H1 (cell line): ENCODE measurements at regions not wholly inside any gene's neighbourhood (a gene's known extent, or its start where the extent isn't known, plus 50 kb on each side); places are given as distances from the start of the nearest gene placed in this dataset.

ENCODE experiments used
- CTCF ChIA-PET: fragments of 300-600 bp; sonication (Branson Sonifier 250); formaldehyde crosslinking; loops from one replicate; lab custom pipeline; 2021; ENCODE audit not compliant: partially characterized antibody; lab: Charles Lee
- POLR2A ChIA-PET: fragments of 300-600 bp; sonication (Branson Sonifier 250); formaldehyde crosslinking; loops from one replicate; lab custom pipeline; 2021; ENCODE audit warnings: inconsistent platforms; ENCODE audit not compliant: partially characterized antibody; lab: Charles Lee
- DNase-seq, 2 experiments: peaks; one replicate each; pipeline versions ENCODE4 v3.0.0 to v3.0.0-alpha.2; 2010 to 2022; ENCODE audit warnings: low spot score in 2 of 2, low read depth in 1 of 2, mixed read lengths in 1 of 2
- FAIRE-seq: peaks from 2 replicates; lab custom pipeline; 2011; peaks lifted over from hg19 to GRCh38; lab: Jason Lieb, UNC
- H2AFZ ChIP-seq: 2 replicates; pipeline ENCODE4 v1.8.1; 2012; ENCODE audit warnings: low read length, inconsistent platforms
- H2AK5ac ChIP-seq: 2 replicates; pipeline ENCODE4 v1.6.1; 2013; ENCODE audit warnings: low read depth, low read length
- H2BK120ac ChIP-seq: replicated peaks from 2 replicates; pipeline ENCODE3; 2013; ENCODE audit warnings: low read depth, low read length, inconsistent platforms
- H2BK12ac ChIP-seq: 2 replicates; pipeline ENCODE4 v1.6.1; 2013; ENCODE audit warnings: low read depth, low read length
- H2BK15ac ChIP-seq: 2 replicates; pipeline ENCODE4 v1.6.1; 2013; ENCODE audit warnings: low read length
- H2BK20ac ChIP-seq: 2 replicates; pipeline ENCODE4 v1.6.1; 2013; ENCODE audit warnings: low read length
- H2BK5ac ChIP-seq: 2 replicates; pipeline ENCODE4 v1.6.1; 2013; ENCODE audit warnings: low read depth, low read length
- H3K14ac ChIP-seq: 2 replicates; pipeline ENCODE4 v1.6.1; 2013; ENCODE audit warnings: inconsistent platforms; ENCODE audit not compliant: insufficient read length
- H3K18ac ChIP-seq: 2 replicates; pipeline ENCODE4 v1.6.1; 2013; ENCODE audit warnings: low read length; ENCODE audit errors: extremely low read depth
- H3K23ac ChIP-seq: 2 replicates; pipeline ENCODE4 v1.6.1; 2013; ENCODE audit warnings: inconsistent platforms; ENCODE audit not compliant: insufficient read length
- H3K23me2 ChIP-seq: 2 replicates; pipeline ENCODE4 v1.6.1; 2013; ENCODE audit warnings: low read depth, low read length
- H3K27ac ChIP-seq: 2 replicates; pipeline ENCODE4 v1.6.1; 2011; ENCODE audit warnings: low read depth, low read length, inconsistent platforms
- H3K27me3 ChIP-seq, 4 experiments: replicated peaks in 1 of 4; 1 replicate in 1 of 4; 2 replicates in 3 of 4; pipeline versions ENCODE4 v1.6.1 to v1.8.1; 2011 to 2013; ENCODE audit warnings: low read length in 3 of 4, mild to moderate bottlenecking in 3 of 4, inconsistent platforms in 2 of 4, mixed read lengths in 2 of 4, moderate library complexity in 1 of 4; ENCODE audit not compliant: control insufficient read depth in 3 of 4, insufficient read depth in 3 of 4; ENCODE audit errors: extremely low read depth in 1 of 4
- H3K36me3 ChIP-seq, 4 experiments: 2 replicates each; pipeline versions ENCODE4 v1.6.1 to v1.8.1; 2011 to 2013; ENCODE audit warnings: mild to moderate bottlenecking in 4 of 4, low read length in 3 of 4, moderate library complexity in 2 of 4, control low read depth in 1 of 4, inconsistent platforms in 1 of 4; ENCODE audit not compliant: insufficient read depth in 4 of 4, control insufficient read depth in 2 of 4
- H3K4ac ChIP-seq: replicated peaks from 2 replicates; pipeline ENCODE3; 2013; ENCODE audit warnings: low read length, low read depth, mixed read lengths, inconsistent platforms; ENCODE audit not compliant: insufficient read length
- H3K4me1 ChIP-seq, 4 experiments: replicated peaks in 1 of 4; 1 replicate in 1 of 4; 2 replicates in 3 of 4; pipeline versions ENCODE4 v1.6.1 to v1.8.1; 2011 to 2013; ENCODE audit warnings: low read length in 3 of 4, inconsistent platforms in 2 of 4, mixed read lengths in 1 of 4; ENCODE audit not compliant: insufficient read depth in 4 of 4, control insufficient read depth in 3 of 4
- H3K4me2 ChIP-seq, 2 experiments: 2 replicates each; pipeline versions ENCODE4 v1.6.1 to v1.8.1; 2011 to 2013; ENCODE audit warnings: low read depth in 2 of 2, low read length in 2 of 2, control low read depth in 1 of 2, inconsistent platforms in 1 of 2, mild to moderate bottlenecking in 1 of 2; ENCODE audit not compliant: insufficient read depth in 1 of 2
- H3K4me3 ChIP-seq, 4 experiments: fragments of 200-600, 300-600 bp in 1 of 4; sonication (generic), shearing (Covaris generic), sonication (Bioruptor Twin) in 1 of 4; 2 replicates each; pipeline versions ENCODE4 v1.5.1 to v1.8.1; 2011 to 2016; ENCODE audit warnings: low read length in 4 of 4, low read depth in 3 of 4, control low read depth in 2 of 4, inconsistent platforms in 2 of 4, mild to moderate bottlenecking in 2 of 4, mixed read lengths in 1 of 4, moderate library complexity in 1 of 4; ENCODE audit not compliant: insufficient read depth in 2 of 4; ENCODE audit errors: extremely low read depth in 1 of 4
- H3K56ac ChIP-seq: replicated peaks from 2 replicates; pipeline ENCODE3; 2013; ENCODE audit warnings: low read depth, mild to moderate bottlenecking, mixed read lengths, low read length, inconsistent platforms; ENCODE audit not compliant: insufficient read length
- H3K79me1 ChIP-seq: 2 replicates; pipeline ENCODE4 v1.6.1; 2013; ENCODE audit warnings: low read depth, low read length, control low read depth
- H3K79me2 ChIP-seq, 2 experiments: 2 replicates each; pipeline versions ENCODE4 v1.6.1 to v1.8.1; 2012 to 2013; ENCODE audit warnings: low read length in 2 of 2, mild to moderate bottlenecking in 2 of 2, inconsistent platforms in 1 of 2; ENCODE audit not compliant: insufficient read depth in 2 of 2, control insufficient read depth in 1 of 2
- H3K9ac ChIP-seq, 4 experiments: replicated peaks in 1 of 4; 1 replicate in 1 of 4; 2 replicates in 3 of 4; pipeline versions ENCODE4 v1.6.1 to v1.8.1; 2011 to 2013; ENCODE audit warnings: low read depth in 3 of 4, low read length in 3 of 4, control low read depth in 2 of 4, mild to moderate bottlenecking in 2 of 4, moderate library complexity in 2 of 4, inconsistent platforms in 1 of 4; ENCODE audit errors: extremely low read depth in 1 of 4
- H3K9me3 ChIP-seq, 2 experiments: 2 replicates each; pipeline versions ENCODE4 v1.6.1 to v1.8.1; 2012 to 2013; ENCODE audit warnings: mild to moderate bottlenecking in 2 of 2, moderate library complexity in 2 of 2, control low read depth in 1 of 2, inconsistent platforms in 1 of 2, low read depth in 1 of 2, low read length in 1 of 2, mixed read lengths in 1 of 2; ENCODE audit not compliant: insufficient read depth in 2 of 2
- H4K20me1 ChIP-seq, 2 experiments: replicated peaks in 1 of 2; 2 replicates each; pipeline versions ENCODE3 to v1.8.1; 2011 to 2013; ENCODE audit warnings: inconsistent platforms in 2 of 2, low read length in 2 of 2, mild to moderate bottlenecking in 1 of 2; ENCODE audit not compliant: insufficient read depth in 2 of 2, control insufficient read depth in 1 of 2
- H4K5ac ChIP-seq: 2 replicates; pipeline ENCODE4 v1.6.1; 2013; ENCODE audit warnings: low read length, low read depth, mixed read lengths, inconsistent platforms; ENCODE audit not compliant: insufficient read length
- H4K8ac ChIP-seq: 2 replicates; pipeline ENCODE4 v1.8.0; 2013; ENCODE audit warnings: mild to moderate bottlenecking, moderate library complexity, low read length, inconsistent platforms; ENCODE audit not compliant: insufficient read depth; ENCODE audit errors: extremely low read depth
- H4K91ac ChIP-seq: replicated peaks from 2 replicates; pipeline ENCODE3; 2013; ENCODE audit warnings: low read length, mixed read lengths, inconsistent platforms; ENCODE audit not compliant: insufficient read length
- SIX5 ChIP-seq: IDR thresholded peaks from 2 replicates; pipeline ENCODE4 v1.6.1; 2011; ENCODE audit warnings: mild to moderate bottlenecking, low read depth, low read length
- SUZ12 ChIP-seq: fragments of 200-600 bp; sonication (generic); IDR thresholded peaks from 2 replicates; pipeline ENCODE4 v1.6.1; 2012; ENCODE audit warnings: mild to moderate bottlenecking, inconsistent platforms, low read length, moderate library complexity, mixed read lengths
- WGBS, 2 experiments: shearing (Covaris generic) in 1 of 2; methylation state at CpG; one replicate each; pipeline versions ENCODE4 v1.1.6 to v1.1.7; 2013 to 2015; ENCODE audit warnings: low lambda C conversion rate in 2 of 2, mixed read lengths in 2 of 2, inconsistent platforms in 1 of 2, low coverage in 1 of 2, missing lambda C conversion rate in 1 of 2; ENCODE audit not compliant: insufficient replicate concordance in 2 of 2, insufficient coverage in 1 of 2, insufficient read length in 1 of 2; ENCODE audit errors: extremely low coverage in 1 of 2, missing lambda C conversion rate in 1 of 2; 5-methylcytosine and 5-hydroxymethylcytosine counted together

- no peaks in the 10 kb centered on the region for H3K79me1 ChIP-seq
- H3K9me3 ChIP-seq, result no peaks in the 10 kb centered on the region
- no peak overlapping the region for H3K27ac ChIP-seq
- H3K23me2 ChIP-seq, result no peaks in the 10 kb centered on the region
- H3K9ac ChIP-seq, result no peak overlapping the region
- no peak overlapping the region for H2AK5ac ChIP-seq
- DNase-seq, result no peak
- H3K14ac ChIP-seq, result no peak overlapping the region
- no peak overlapping the region for H2BK5ac ChIP-seq
- no peak overlapping the region for H4K5ac ChIP-seq
- H3K79me2 ChIP-seq, result no peaks in the 10 kb centered on the region
- H4K91ac ChIP-seq, result no peak overlapping the region
- 89% methylated on average over 2 of the region's 2 CpGs; no CpG with 5 or more reads in 1 of the 2 experiments for WGBS, 2 experiments
- FAIRE-seq, result no peak
- H2BK20ac ChIP-seq, result no peak overlapping the region
- no peak overlapping the region for H2AFZ ChIP-seq
- H3K23ac ChIP-seq, result no peak overlapping the region
- POLR2A ChIA-PET, result no interaction called here
- H3K56ac ChIP-seq, result no peak overlapping the region
- no peak overlapping the region for H4K8ac ChIP-seq
- no peaks in the 10 kb centered on the region for H3K27me3 ChIP-seq
- H3K4me2 ChIP-seq, result no peak overlapping the region
- H3K18ac ChIP-seq, result no peak overlapping the region
- H3K4me1 ChIP-seq, result no peaks in the 10 kb centered on the region
- no peak overlapping the region for H2BK120ac ChIP-seq
- no peak overlapping the region for H2BK15ac ChIP-seq
- H3K36me3 ChIP-seq, result no peaks in the 10 kb centered on the region
- CTCF ChIA-PET, result interaction anchor here (0.6 to 1.0 kb wide), 2 partner anchors 9 to 44 kb away, joined by 3 read pairs; no protein-coding TSS in a partner anchor
- H3K4me3 ChIP-seq, result no peak overlapping the region
- H2BK12ac ChIP-seq, result no peak overlapping the region
- no peaks in the 10 kb centered on the region for H4K20me1 ChIP-seq
- no peak overlapping the region for H3K4ac ChIP-seq
- TF ChIP-seq SUZ12, result no peak
- TF ChIP-seq SIX5, result no peak
Measured at GRCh38 chr5:116719106-116719505, 144.5 kb upstream of the SEMA6A start.
